GM13977 (cell line): ENCODE measurements at regions not wholly inside any gene's neighbourhood (a gene's known extent, or its start where the extent isn't known, plus 50 kb on each side); places are given as distances from the start of the nearest gene placed in this dataset.

Experiments used
- DNase-seq: peaks from one replicate; pipeline ENCODE4 v3.0.0; 2012; ENCODE audit warnings: low spot score
- in situ Hi-C: fragments of 300-500 bp; cut with MboI; formaldehyde crosslinking; loops from one replicate; pipeline ENCODE4 v1.12.0; 2022; ENCODE audit warnings: low sequenced_read_pairs, low pct_unique_long_range_greater_than_20kb, mixed read lengths, inconsistent platforms; ENCODE audit not compliant: unreplicated experiment
- TF ChIP-seq, protein P1 (sequence below): IDR thresholded peaks from 2 replicates; pipeline ENCODE4 v1.5.1; 2012; ENCODE audit warnings: mild to moderate bottlenecking, control low read depth; ENCODE audit not compliant: insufficient read depth; ENCODE audit errors: extremely low read depth, missing control alignments

DNA sequence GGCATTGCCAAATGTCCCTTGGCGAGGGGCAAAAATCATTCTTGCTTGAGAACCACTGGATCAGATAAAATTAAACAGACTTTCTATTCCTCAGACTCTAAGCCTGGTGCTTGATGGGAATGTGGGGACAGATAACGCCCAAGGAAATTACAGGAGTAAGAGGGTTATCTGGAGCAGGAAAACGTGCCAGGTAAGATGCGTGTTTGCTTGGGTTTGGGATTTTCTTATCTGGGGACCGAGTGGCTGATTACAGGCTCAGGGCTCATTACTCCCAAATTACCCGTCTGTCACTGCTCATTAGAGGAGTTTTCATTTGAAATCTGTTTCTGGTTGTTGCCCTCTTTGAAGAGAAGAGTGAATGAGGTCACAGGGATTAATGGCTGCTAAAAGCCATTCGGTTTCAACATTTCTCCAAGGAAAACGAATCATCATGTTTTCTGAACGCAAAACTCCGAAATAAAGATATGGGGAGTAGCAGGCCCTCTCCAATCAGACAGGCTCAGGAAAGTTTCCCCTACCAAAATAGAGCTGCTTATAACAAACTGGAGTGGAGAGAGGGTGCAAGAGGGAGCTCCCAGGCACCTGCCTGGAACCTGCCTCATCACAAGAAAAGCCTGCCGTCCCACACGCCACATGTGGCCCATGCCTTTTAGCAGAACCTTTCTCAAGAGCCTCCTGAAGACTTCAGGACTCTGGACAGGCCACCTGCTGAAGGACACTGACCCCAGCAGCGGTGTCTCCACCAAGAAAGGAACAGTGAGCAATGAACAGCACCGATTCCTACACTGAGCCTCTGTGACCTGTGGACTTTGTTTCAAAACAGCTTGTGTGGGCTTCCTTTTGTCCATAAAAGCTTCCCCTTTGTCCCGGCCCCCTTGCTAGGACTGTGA lies 136.4 kb downstream of the ICE1 start:
- TF ChIP-seq, protein P1, sequence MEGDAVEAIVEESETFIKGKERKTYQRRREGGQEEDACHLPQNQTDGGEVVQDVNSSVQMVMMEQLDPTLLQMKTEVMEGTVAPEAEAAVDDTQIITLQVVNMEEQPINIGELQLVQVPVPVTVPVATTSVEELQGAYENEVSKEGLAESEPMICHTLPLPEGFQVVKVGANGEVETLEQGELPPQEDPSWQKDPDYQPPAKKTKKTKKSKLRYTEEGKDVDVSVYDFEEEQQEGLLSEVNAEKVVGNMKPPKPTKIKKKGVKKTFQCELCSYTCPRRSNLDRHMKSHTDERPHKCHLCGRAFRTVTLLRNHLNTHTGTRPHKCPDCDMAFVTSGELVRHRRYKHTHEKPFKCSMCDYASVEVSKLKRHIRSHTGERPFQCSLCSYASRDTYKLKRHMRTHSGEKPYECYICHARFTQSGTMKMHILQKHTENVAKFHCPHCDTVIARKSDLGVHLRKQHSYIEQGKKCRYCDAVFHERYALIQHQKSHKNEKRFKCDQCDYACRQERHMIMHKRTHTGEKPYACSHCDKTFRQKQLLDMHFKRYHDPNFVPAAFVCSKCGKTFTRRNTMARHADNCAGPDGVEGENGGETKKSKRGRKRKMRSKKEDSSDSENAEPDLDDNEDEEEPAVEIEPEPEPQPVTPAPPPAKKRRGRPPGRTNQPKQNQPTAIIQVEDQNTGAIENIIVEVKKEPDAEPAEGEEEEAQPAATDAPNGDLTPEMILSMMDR: no peak
- in situ Hi-C loops: no loop called here
- DNase-seq: no peak

DNA sequence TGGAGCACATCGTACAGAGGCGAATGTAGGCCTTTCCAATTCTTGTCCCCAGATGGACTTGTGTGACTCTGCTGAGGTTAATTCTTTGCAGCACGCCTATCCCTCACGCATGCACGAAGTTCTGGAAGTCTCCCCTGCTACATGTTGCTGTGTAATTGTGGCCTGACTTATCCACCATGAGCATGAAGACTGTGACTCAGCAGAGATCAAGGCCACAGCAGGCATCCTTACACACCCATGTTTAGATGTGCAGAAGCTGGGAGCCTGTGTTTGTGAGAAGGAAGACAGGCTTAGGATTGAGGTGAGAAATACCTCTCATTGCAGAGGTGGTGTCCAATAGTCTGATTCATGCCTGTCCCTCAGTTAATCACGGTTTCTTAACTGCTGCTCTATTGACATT lies 135.6 kb downstream of the ICE1 start:
- TF ChIP-seq, protein P1: no peak
- in situ Hi-C loops: no loop called here
- no peak for DNase-seq

DNA sequence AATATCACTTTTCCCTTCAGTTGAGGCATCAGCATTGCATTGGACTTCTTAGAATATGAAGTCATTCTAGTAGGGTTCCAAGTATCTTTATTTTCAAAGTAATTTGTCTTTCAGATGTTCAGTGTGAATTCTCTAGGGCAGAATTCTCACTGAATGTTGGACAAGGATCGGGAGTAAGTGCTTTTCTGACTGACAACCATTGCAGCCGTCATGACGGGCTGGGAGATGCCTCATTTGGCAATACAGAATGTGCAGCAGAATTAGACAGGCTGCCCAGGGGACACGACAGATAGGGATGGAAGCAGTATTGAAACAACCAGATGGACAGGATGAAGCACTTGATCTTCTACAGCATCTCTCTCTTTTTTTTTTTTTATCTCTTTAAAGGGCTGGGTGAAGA lies 129.0 kb downstream of the ICE1 start:
- in situ Hi-C loops: no loop called here
- TF ChIP-seq, protein P1: no peak
- DNase-seq: no peak

DNA sequence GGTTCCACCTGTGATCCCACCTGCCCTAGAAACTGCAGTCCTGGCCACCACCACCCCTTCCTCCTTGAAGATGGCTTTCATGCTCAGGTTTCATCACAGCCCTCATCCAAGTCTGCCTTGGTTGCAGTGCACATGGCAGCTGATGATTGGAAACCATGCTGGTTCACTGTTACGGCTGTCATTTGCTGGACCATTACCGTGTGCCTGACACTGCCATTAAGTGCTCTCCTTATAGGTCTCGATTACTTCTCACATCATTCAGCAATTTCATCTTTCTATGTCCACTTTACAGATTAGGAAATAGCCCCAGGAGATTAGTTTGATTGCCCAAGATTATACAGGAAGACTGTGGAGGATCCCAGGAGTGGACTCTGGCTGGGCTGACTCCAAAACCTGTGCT lies 123.9 kb downstream of the ICE1 start:
- no peak for DNase-seq
- in situ Hi-C loops: no loop called here
- TF ChIP-seq, protein P1: no peak

DNA sequence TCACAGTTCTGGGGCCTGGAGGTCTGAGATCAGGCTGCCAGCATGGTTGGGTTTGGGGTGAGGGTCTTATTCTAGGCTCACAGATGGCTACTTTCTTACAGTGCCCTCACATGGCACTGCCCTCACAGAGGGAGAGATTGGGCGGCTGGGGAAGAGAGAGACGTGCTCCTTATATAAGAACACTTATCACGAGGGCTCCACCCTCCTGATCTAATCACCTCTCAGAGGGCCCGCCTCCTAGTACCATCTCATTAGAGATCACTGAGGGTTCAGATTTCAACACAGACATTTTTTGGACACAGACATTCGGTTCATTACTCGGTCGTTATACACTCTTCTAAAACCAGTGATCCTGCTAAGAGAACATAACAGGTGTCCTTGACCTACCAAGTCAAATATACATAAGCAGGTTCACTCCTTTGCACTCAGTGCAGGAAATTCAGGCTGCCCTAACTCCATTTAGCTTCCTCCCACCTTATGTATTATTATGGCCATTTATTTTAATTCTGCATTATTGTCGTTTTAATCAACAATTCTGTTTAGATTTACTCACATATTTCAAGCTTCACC lies 121.7 kb downstream of the ICE1 start:
- in situ Hi-C loops: no loop called here
- no peak for DNase-seq

DNA sequence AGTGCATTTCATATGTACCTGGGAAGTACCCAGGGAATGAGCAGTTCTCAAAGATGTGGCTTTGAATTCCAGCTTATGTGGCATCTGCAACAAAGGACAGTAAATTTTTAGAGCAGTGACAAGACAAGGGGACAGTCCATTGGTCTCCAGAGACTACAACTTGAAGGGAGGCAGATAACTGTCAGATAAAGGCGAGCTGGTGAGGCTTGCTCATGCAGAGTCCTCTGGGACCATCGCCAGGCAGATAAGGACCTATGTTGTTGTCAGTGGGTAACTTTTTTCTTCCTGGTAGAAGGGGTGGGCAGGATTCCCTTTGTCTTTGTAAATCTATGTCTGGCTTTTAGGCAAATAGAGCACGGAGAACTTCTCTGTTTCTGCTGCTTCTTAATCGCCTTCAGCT lies 120.2 kb downstream of the ICE1 start:
- in situ Hi-C loops: no loop called here
- no peak for DNase-seq
- TF ChIP-seq, protein P1: no peak

More for the DNA sequence above, 121.7 kb downstream of the ICE1 start:
- TF ChIP-seq, protein P1: no peak
